ENCODE measurements at regions not wholly inside any gene's neighbourhood (a gene's known extent, or its start where the extent isn't known, plus 50 kb on each side); places are given as distances from the start of the nearest gene placed in this dataset.

- no peak for TF ChIP-seq ZNF275 (CRISPR knock-in tag; IDR thresholded peaks at IDR 0.05; ENCODE audit: borderline replicate concordance)
- TF ChIP-seq RXRA (CRISPR knock-in tag; IDR thresholded peaks at IDR 0.05): no peak
- TF ChIP-seq ZBTB46 (CRISPR knock-in tag; IDR thresholded peaks at IDR 0.05; ENCODE audit: borderline replicate concordance): no peak
- TF ChIP-seq FOXO4 (CRISPR knock-in tag; conservative IDR thresholded peaks at IDR 0.05): 0 out of 2 replicates have a peak, but pooled peaks have one; percentile 16
- TF ChIP-seq ZFP62 (CRISPR knock-in tag; IDR thresholded peaks at IDR 0.05): no peak
- TF ChIP-seq ZBTB20 (CRISPR knock-in tag; IDR thresholded peaks at IDR 0.05; ENCODE audit: borderline replicate concordance, low read depth): no peak; the same call in 1 of the 2 replicates
- TF ChIP-seq ZNF253 (CRISPR knock-in tag; IDR thresholded peaks at IDR 0.05; ENCODE audit: borderline replicate concordance): no peak
- TF ChIP-seq ZIK1 (CRISPR knock-in tag; IDR thresholded peaks at IDR 0.05; ENCODE audit: borderline replicate concordance, low read depth): no peak
- TF ChIP-seq PAX8 (CRISPR knock-in tag; IDR thresholded peaks at IDR 0.05; ENCODE audit: borderline replicate concordance): no peak
- no peak for TF ChIP-seq SMAD9 (CRISPR knock-in tag; IDR thresholded peaks at IDR 0.05)
- TF ChIP-seq HNRNPK (IDR thresholded peaks at IDR 0.05; ENCODE audit: low read depth, low read length, poor library complexity, severe bottlenecking): no peak
- TF ChIP-seq KLF9 (CRISPR knock-in tag; IDR thresholded peaks at IDR 0.05; ENCODE audit: low read depth): no peak
- no peak for TF ChIP-seq NR2F2 (IDR thresholded peaks at IDR 0.05; ENCODE audit: borderline replicate concordance, low read depth)
- no peak for TF ChIP-seq FOSL1 (CRISPR knock-in tag; IDR thresholded peaks at IDR 0.05; ENCODE audit: borderline replicate concordance)
- TF ChIP-seq ZNF563 (CRISPR knock-in tag; IDR thresholded peaks at IDR 0.05): 0 out of 2 replicates have a peak, but pooled peaks have one; percentile 7
- no peak for TF ChIP-seq ZNF335 (CRISPR knock-in tag; IDR thresholded peaks at IDR 0.05)
- no peak for TF ChIP-seq ZNF777 (CRISPR knock-in tag; IDR thresholded peaks at IDR 0.05)
- no peak for TF ChIP-seq ZNF580 (CRISPR knock-in tag; IDR thresholded peaks at IDR 0.05; ENCODE audit: borderline replicate concordance, low read depth)
- no peak for TF ChIP-seq NCOA2 (CRISPR knock-in tag; IDR thresholded peaks at IDR 0.05)
- no peak for TF ChIP-seq ATRX (CRISPR knock-in tag; IDR thresholded peaks at IDR 0.05; ENCODE audit: borderline replicate concordance)
- TF ChIP-seq SAFB2 (CRISPR knock-in tag; IDR thresholded peaks at IDR 0.05; ENCODE audit: borderline replicate concordance, low read depth): no peak
- TF ChIP-seq ZFP90 (CRISPR knock-in tag; IDR thresholded peaks at IDR 0.05; ENCODE audit: borderline replicate concordance): no peak
- no peak for TF ChIP-seq ZNF326 (CRISPR knock-in tag; IDR thresholded peaks at IDR 0.05; ENCODE audit: borderline replicate concordance)
- no peak for TF ChIP-seq CCDC6 (CRISPR knock-in tag; IDR thresholded peaks at IDR 0.05)
- TF ChIP-seq EEA1 (CRISPR knock-in tag; IDR thresholded peaks at IDR 0.05; ENCODE audit: borderline replicate concordance): no peak
- no peak for TF ChIP-seq MED1 (CRISPR knock-in tag; IDR thresholded peaks at IDR 0.05)
- TF ChIP-seq FOSL2 (CRISPR knock-in tag; IDR thresholded peaks at IDR 0.05): no peak
- TF ChIP-seq NPAS2 (CRISPR knock-in tag; IDR thresholded peaks at IDR 0.05; ENCODE audit: borderline replicate concordance): no peak
- no peak for TF ChIP-seq MED13 (CRISPR knock-in tag; IDR thresholded peaks at IDR 0.05)
Measured at GRCh38 chr6:11324453-11325015, 92.1 kb upstream of the NEDD9 start (continued).

Data from HepG2 (cell line).